HepG2 (cell line): ENCODE measurements at regions not wholly inside any gene's neighbourhood (a gene's known extent, or its start where the extent isn't known, plus 50 kb on each side); places are given as distances from the start of the nearest gene placed in this dataset.

Experiments
- MIER3 ChIP-seq: IDR thresholded peaks from 2 replicates; pipeline ENCODE4 v1.6.1; 2016; ENCODE audit warnings: missing compliant biosample characterization, borderline replicate concordance
- TF ChIP-seq, protein P1 (sequence below): sonication (generic); formaldehyde crosslinking; IDR thresholded peaks from 2 replicates; pipeline ENCODE4 v1.5.1; 2020; ENCODE audit warnings: mild to moderate bottlenecking, missing genetic modification reagents, moderate library complexity
- TF ChIP-seq, protein P2 (sequence below), 2 experiments: IDR thresholded peaks; 2 replicates each; pipeline ENCODE4 v1.6.1; 2011 to 2012; ENCODE audit warnings: low read length in 2 of 2, borderline replicate concordance in 1 of 2, low read depth in 1 of 2, mild to moderate bottlenecking in 1 of 2, moderate library complexity in 1 of 2
- TF ChIP-seq, protein P3 (sequence below): sonication (generic); formaldehyde crosslinking; IDR thresholded peaks from 2 replicates; pipeline ENCODE4 v1.9.0; 2021; ENCODE audit warnings: mild to moderate bottlenecking, missing genetic modification reagents
- TF ChIP-seq, protein P4 (sequence below): sonication (generic); formaldehyde crosslinking; IDR thresholded peaks from 2 replicates; pipeline ENCODE4 v1.4.0; 2020; ENCODE audit warnings: mild to moderate bottlenecking, missing genetic modification reagents, borderline replicate concordance

DNA sequence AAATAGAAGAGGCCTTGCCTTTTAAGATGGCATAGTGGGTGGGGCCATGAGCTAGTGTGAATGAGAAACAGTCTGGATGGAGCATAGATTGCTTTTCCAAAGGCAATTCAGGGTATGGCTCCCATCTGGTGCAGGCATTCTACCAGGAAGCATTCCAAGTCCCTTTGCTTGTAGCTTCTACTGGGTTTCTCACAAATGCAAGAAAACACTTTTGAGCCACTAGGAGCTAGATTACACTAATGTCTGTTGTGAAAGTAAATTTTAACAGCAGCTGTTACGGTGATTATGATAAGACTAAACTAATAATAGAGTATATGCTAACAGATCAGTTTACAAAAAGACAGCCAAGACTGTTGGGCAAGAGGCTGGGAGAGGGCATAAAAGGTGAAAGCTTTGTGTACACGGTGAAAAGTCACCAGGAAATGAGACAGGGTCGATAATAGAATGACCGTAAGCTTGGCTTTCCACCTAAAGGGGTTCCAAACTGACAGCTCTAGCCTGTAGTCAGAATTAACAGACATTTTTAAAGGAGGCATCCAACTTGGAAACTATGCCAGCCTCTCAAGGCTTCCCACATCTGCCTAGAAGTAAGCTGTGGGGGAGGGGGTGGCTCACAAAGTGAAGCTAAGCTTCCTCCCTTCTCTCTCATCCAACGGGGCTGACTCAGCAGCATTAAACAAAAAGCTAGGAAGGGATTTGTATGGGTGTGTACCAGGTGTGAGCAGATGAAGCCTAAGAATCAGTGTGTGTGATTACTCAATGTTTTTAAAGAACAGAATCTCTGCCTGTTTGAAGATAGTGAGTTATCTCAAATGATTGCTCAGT is 61.1 kb upstream of the GPD1L start (continued):
- TF ChIP-seq, protein P1, sequence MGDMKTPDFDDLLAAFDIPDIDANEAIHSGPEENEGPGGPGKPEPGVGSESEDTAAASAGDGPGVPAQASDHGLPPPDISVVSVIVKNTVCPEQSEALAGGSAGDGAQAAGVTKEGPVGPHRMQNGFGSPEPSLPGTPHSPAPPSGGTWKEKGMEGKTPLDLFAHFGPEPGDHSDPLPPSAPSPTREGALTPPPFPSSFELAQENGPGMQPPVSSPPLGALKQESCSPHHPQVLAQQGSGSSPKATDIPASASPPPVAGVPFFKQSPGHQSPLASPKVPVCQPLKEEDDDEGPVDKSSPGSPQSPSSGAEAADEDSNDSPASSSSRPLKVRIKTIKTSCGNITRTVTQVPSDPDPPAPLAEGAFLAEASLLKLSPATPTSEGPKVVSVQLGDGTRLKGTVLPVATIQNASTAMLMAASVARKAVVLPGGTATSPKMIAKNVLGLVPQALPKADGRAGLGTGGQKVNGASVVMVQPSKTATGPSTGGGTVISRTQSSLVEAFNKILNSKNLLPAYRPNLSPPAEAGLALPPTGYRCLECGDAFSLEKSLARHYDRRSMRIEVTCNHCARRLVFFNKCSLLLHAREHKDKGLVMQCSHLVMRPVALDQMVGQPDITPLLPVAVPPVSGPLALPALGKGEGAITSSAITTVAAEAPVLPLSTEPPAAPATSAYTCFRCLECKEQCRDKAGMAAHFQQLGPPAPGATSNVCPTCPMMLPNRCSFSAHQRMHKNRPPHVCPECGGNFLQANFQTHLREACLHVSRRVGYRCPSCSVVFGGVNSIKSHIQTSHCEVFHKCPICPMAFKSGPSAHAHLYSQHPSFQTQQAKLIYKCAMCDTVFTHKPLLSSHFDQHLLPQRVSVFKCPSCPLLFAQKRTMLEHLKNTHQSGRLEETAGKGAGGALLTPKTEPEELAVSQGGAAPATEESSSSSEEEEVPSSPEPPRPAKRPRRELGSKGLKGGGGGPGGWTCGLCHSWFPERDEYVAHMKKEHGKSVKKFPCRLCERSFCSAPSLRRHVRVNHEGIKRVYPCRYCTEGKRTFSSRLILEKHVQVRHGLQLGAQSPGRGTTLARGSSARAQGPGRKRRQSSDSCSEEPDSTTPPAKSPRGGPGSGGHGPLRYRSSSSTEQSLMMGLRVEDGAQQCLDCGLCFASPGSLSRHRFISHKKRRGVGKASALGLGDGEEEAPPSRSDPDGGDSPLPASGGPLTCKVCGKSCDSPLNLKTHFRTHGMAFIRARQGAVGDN (CRISPR knock-in tag): no peak
- TF ChIP-seq, protein P2, sequence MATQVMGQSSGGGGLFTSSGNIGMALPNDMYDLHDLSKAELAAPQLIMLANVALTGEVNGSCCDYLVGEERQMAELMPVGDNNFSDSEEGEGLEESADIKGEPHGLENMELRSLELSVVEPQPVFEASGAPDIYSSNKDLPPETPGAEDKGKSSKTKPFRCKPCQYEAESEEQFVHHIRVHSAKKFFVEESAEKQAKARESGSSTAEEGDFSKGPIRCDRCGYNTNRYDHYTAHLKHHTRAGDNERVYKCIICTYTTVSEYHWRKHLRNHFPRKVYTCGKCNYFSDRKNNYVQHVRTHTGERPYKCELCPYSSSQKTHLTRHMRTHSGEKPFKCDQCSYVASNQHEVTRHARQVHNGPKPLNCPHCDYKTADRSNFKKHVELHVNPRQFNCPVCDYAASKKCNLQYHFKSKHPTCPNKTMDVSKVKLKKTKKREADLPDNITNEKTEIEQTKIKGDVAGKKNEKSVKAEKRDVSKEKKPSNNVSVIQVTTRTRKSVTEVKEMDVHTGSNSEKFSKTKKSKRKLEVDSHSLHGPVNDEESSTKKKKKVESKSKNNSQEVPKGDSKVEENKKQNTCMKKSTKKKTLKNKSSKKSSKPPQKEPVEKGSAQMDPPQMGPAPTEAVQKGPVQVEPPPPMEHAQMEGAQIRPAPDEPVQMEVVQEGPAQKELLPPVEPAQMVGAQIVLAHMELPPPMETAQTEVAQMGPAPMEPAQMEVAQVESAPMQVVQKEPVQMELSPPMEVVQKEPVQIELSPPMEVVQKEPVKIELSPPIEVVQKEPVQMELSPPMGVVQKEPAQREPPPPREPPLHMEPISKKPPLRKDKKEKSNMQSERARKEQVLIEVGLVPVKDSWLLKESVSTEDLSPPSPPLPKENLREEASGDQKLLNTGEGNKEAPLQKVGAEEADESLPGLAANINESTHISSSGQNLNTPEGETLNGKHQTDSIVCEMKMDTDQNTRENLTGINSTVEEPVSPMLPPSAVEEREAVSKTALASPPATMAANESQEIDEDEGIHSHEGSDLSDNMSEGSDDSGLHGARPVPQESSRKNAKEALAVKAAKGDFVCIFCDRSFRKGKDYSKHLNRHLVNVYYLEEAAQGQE (IDR thresholded peaks at IDR 0.05; ENCODE audit: borderline replicate concordance in 1 of 2, low read depth in 1 of 2, low read length in 2 of 2): peak in 1 of 2 experiments; percentile 84; a peak in 2 of 4 replicates
- TF ChIP-seq, protein P3, sequence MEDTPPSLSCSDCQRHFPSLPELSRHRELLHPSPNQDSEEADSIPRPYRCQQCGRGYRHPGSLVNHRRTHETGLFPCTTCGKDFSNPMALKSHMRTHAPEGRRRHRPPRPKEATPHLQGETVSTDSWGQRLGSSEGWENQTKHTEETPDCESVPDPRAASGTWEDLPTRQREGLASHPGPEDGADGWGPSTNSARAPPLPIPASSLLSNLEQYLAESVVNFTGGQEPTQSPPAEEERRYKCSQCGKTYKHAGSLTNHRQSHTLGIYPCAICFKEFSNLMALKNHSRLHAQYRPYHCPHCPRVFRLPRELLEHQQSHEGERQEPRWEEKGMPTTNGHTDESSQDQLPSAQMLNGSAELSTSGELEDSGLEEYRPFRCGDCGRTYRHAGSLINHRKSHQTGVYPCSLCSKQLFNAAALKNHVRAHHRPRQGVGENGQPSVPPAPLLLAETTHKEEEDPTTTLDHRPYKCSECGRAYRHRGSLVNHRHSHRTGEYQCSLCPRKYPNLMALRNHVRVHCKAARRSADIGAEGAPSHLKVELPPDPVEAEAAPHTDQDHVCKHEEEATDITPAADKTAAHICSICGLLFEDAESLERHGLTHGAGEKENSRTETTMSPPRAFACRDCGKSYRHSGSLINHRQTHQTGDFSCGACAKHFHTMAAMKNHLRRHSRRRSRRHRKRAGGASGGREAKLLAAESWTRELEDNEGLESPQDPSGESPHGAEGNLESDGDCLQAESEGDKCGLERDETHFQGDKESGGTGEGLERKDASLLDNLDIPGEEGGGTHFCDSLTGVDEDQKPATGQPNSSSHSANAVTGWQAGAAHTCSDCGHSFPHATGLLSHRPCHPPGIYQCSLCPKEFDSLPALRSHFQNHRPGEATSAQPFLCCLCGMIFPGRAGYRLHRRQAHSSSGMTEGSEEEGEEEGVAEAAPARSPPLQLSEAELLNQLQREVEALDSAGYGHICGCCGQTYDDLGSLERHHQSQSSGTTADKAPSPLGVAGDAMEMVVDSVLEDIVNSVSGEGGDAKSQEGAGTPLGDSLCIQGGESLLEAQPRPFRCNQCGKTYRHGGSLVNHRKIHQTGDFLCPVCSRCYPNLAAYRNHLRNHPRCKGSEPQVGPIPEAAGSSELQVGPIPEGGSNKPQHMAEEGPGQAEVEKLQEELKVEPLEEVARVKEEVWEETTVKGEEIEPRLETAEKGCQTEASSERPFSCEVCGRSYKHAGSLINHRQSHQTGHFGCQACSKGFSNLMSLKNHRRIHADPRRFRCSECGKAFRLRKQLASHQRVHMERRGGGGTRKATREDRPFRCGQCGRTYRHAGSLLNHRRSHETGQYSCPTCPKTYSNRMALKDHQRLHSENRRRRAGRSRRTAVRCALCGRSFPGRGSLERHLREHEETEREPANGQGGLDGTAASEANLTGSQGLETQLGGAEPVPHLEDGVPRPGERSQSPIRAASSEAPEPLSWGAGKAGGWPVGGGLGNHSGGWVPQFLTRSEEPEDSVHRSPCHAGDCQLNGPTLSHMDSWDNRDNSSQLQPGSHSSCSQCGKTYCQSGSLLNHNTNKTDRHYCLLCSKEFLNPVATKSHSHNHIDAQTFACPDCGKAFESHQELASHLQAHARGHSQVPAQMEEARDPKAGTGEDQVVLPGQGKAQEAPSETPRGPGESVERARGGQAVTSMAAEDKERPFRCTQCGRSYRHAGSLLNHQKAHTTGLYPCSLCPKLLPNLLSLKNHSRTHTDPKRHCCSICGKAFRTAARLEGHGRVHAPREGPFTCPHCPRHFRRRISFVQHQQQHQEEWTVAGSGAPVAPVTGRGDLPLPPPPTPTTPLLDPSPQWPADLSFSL (CRISPR knock-in tag): no peak
- peak; percentile 95 for TF ChIP-seq MIER3 (CRISPR knock-in tag)
- TF ChIP-seq, protein P4, sequence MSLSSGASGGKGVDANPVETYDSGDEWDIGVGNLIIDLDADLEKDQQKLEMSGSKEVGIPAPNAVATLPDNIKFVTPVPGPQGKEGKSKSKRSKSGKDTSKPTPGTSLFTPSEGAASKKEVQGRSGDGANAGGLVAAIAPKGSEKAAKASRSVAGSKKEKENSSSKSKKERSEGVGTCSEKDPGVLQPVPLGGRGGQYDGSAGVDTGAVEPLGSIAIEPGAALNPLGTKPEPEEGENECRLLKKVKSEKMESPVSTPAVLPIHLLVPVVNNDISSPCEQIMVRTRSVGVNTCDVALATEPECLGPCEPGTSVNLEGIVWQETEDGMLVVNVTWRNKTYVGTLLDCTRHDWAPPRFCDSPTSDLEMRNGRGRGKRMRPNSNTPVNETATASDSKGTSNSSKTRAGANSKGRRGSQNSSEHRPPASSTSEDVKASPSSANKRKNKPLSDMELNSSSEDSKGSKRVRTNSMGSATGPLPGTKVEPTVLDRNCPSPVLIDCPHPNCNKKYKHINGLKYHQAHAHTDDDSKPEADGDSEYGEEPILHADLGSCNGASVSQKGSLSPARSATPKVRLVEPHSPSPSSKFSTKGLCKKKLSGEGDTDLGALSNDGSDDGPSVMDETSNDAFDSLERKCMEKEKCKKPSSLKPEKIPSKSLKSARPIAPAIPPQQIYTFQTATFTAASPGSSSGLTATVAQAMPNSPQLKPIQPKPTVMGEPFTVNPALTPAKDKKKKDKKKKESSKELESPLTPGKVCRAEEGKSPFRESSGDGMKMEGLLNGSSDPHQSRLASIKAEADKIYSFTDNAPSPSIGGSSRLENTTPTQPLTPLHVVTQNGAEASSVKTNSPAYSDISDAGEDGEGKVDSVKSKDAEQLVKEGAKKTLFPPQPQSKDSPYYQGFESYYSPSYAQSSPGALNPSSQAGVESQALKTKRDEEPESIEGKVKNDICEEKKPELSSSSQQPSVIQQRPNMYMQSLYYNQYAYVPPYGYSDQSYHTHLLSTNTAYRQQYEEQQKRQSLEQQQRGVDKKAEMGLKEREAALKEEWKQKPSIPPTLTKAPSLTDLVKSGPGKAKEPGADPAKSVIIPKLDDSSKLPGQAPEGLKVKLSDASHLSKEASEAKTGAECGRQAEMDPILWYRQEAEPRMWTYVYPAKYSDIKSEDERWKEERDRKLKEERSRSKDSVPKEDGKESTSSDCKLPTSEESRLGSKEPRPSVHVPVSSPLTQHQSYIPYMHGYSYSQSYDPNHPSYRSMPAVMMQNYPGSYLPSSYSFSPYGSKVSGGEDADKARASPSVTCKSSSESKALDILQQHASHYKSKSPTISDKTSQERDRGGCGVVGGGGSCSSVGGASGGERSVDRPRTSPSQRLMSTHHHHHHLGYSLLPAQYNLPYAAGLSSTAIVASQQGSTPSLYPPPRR (CRISPR knock-in tag): peak; percentile 100
